ENCODE measurements at regions not wholly inside any gene's neighbourhood (a gene's known extent, or its start where the extent isn't known, plus 50 kb on each side); places are given as distances from the start of the nearest gene placed in this dataset.
A peak's percentile ranks its signal among the peaks of the same experiment; 100 is the strongest.

GRCh38 chr16:18037051-18037450 is 299.5 kb downstream of the NPIPA8 start (continued):
- no peak for TF ChIP-seq SETDB1 (CRISPR knock-in tag; IDR thresholded peaks at IDR 0.05; ENCODE audit: borderline replicate concordance)
- TF ChIP-seq ZNF639 (CRISPR knock-in tag; conservative IDR thresholded peaks at IDR 0.05) = no peak
- peak; percentile 99 for TF ChIP-seq CREB1 (IDR thresholded peaks at IDR 0.05)
- TF ChIP-seq CREB1 (CRISPR knock-in tag; IDR thresholded peaks at IDR 0.05) = no peak
- TF ChIP-seq, protein P1, sequence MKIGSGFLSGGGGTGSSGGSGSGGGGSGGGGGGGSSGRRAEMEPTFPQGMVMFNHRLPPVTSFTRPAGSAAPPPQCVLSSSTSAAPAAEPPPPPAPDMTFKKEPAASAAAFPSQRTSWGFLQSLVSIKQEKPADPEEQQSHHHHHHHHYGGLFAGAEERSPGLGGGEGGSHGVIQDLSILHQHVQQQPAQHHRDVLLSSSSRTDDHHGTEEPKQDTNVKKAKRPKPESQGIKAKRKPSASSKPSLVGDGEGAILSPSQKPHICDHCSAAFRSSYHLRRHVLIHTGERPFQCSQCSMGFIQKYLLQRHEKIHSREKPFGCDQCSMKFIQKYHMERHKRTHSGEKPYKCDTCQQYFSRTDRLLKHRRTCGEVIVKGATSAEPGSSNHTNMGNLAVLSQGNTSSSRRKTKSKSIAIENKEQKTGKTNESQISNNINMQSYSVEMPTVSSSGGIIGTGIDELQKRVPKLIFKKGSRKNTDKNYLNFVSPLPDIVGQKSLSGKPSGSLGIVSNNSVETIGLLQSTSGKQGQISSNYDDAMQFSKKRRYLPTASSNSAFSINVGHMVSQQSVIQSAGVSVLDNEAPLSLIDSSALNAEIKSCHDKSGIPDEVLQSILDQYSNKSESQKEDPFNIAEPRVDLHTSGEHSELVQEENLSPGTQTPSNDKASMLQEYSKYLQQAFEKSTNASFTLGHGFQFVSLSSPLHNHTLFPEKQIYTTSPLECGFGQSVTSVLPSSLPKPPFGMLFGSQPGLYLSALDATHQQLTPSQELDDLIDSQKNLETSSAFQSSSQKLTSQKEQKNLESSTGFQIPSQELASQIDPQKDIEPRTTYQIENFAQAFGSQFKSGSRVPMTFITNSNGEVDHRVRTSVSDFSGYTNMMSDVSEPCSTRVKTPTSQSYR (CRISPR knock-in tag; IDR thresholded peaks at IDR 0.05; ENCODE audit: borderline replicate concordance) = no peak
- TF ChIP-seq ZNF138 (CRISPR knock-in tag; IDR thresholded peaks at IDR 0.05; ENCODE audit: low read depth) = no peak
- TF ChIP-seq HNF4A (CRISPR knock-in tag; IDR thresholded peaks at IDR 0.05) = no peak
- TF ChIP-seq KDM5B (CRISPR knock-in tag; IDR thresholded peaks at IDR 0.05; ENCODE audit: borderline replicate concordance) = no peak
- no peak for TF ChIP-seq TARDBP (CRISPR knock-in tag; IDR thresholded peaks at IDR 0.05)
- TF ChIP-seq DR1 (CRISPR knock-in tag; IDR thresholded peaks at IDR 0.05) = no peak
- TF ChIP-seq ZNF10 (CRISPR knock-in tag; IDR thresholded peaks at IDR 0.05; ENCODE audit: borderline replicate concordance, low read depth) = no peak
- 0 out of 2 replicates have a peak, but pooled peaks have one; percentile 27 for TF ChIP-seq ZBTB40 (IDR thresholded peaks at IDR 0.05)
- no peak for TF ChIP-seq ZBTB40 (CRISPR knock-in tag; IDR thresholded peaks at IDR 0.05)
- peak; percentile 84; the same call in 1 of the 2 replicates for TF ChIP-seq PLRG1 (conservative IDR thresholded peaks at IDR 0.05)
- TF ChIP-seq ZNF703 (CRISPR knock-in tag; IDR thresholded peaks at IDR 0.05; ENCODE audit: borderline replicate concordance) = no peak
- TF ChIP-seq, protein P2, sequence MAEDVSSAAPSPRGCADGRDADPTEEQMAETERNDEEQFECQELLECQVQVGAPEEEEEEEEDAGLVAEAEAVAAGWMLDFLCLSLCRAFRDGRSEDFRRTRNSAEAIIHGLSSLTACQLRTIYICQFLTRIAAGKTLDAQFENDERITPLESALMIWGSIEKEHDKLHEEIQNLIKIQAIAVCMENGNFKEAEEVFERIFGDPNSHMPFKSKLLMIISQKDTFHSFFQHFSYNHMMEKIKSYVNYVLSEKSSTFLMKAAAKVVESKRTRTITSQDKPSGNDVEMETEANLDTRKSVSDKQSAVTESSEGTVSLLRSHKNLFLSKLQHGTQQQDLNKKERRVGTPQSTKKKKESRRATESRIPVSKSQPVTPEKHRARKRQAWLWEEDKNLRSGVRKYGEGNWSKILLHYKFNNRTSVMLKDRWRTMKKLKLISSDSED (CRISPR knock-in tag; IDR thresholded peaks at IDR 0.05) = no peak
- peak; percentile 89 for TF ChIP-seq ZNF282 (IDR thresholded peaks at IDR 0.05; ENCODE audit: partially characterized antibody)

Data from HepG2 (cell line).